Cardiac fibroblast (primary cell): ENCODE measurements at regions not wholly inside any gene's neighbourhood (a gene's known extent, or its start where the extent isn't known, plus 50 kb on each side); places are given as distances from the start of the nearest gene placed in this dataset.
"Not testable (repeated sequence)": the region's sequence is repeated elsewhere in the genome, so short reads cannot be mapped to it uniquely, and the experiment has no call there.

Source experiments
- DNase-seq, 2 donors: peaks; one replicate each; pipeline versions ENCODE4 v3.0.0 to v3.0.0-alpha.2; 2010; ENCODE audit warnings: low read depth in 2 of 2
- H3K4me3 ChIP-seq, 2 donors: replicated peaks in 1 of 2; 1 replicate in 1 of 2; 2 replicates in 1 of 2; pipeline ENCODE4 v1.5.1; 2011; ENCODE audit warnings: low read depth in 2 of 2, low read length in 2 of 2, mild to moderate bottlenecking in 2 of 2, moderate library complexity in 1 of 2
- CTCF ChIP-seq: IDR thresholded peaks from one replicate; pipeline ENCODE4 v1.5.1; 2011; ENCODE audit warnings: low read depth, mild to moderate bottlenecking, low read length, inconsistent platforms

- H3K4me3 ChIP-seq: no peak overlapping the region
- peak; percentile 39 to 58 for DNase-seq
- TF ChIP-seq CTCF: no peak
These were observed 218.8 kb downstream of the DAD1 start for GRCh38 chr14:22370084-22370847.

- no peak for TF ChIP-seq CTCF
- DNase-seq: no peak
- no peak overlapping the region for H3K4me3 ChIP-seq
These were observed 230.3 kb downstream of the DAD1 start for GRCh38 chr14:22358726-22359125.

- DNase-seq, H3K4me3 ChIP-seq: not testable (repeated sequence)
These were observed 239.7 kb downstream of the DAD1 start for GRCh38 chr14:22349281-22349680.

- TF ChIP-seq CTCF: no peak
- no peak for DNase-seq
- no peak overlapping the region for H3K4me3 ChIP-seq
These were observed 244.4 kb downstream of the DAD1 start for GRCh38 chr14:22344673-22345072.

- DNase-seq, H3K4me3 ChIP-seq: not testable (repeated sequence)
These were observed 244.8 kb downstream of the DAD1 start for GRCh38 chr14:22344209-22344608.

GRCh38 chr14:22341049-22341448 is 248.0 kb downstream of the DAD1 start:
- H3K4me3 ChIP-seq: no peak overlapping the region
- no peak for TF ChIP-seq CTCF
- DNase-seq: no peak

- TF ChIP-seq CTCF: no peak
- no peak overlapping the region for H3K4me3 ChIP-seq
- DNase-seq: peak; percentile 85 to 92
These were observed 249.9 kb downstream of the DAD1 start for GRCh38 chr14:22338917-22339715.
